HEK293T (cell line): ENCODE measurements at regions not wholly inside any gene's neighbourhood (a gene's known extent, or its start where the extent isn't known, plus 50 kb on each side); places are given as distances from the start of the nearest gene placed in this dataset.

Source experiments
- ARNT ChIP-seq: fragments of 450-650 bp; IDR thresholded peaks from 2 replicates; pipeline ENCODE4 v1.6.1; 2017; ENCODE audit warnings: mild to moderate bottlenecking
- BHLHE40 ChIP-seq: fragments of 450-650 bp; IDR thresholded peaks from 2 replicates; pipeline ENCODE4 v1.6.1; 2016; ENCODE audit warnings: mild to moderate bottlenecking, moderate library complexity, borderline replicate concordance
- ELF4 ChIP-seq: fragments of 450-650 bp; IDR thresholded peaks from 2 replicates; pipeline ENCODE4 v1.6.1; 2017; ENCODE audit warnings: antibody characterized with exemption
- FOXA1 ChIP-seq: fragments of 450-650 bp; IDR thresholded peaks from 2 replicates; pipeline ENCODE4 v1.6.1; 2016; ENCODE audit warnings: mild to moderate bottlenecking
- FOXM1 ChIP-seq: fragments of 450-650 bp; IDR thresholded peaks from 2 replicates; pipeline ENCODE4 v1.6.1; 2017; ENCODE audit warnings: mild to moderate bottlenecking, borderline replicate concordance
- HDGF ChIP-seq: fragments of 450-650 bp; IDR thresholded peaks from 2 replicates; pipeline ENCODE4 v1.6.1; 2017; ENCODE audit warnings: antibody characterized with exemption, borderline replicate concordance
- L3MBTL2 ChIP-seq: fragments of 450-650 bp; conservative IDR thresholded peaks from 2 replicates; pipeline ENCODE4 v1.6.1; 2016; ENCODE audit warnings: mild to moderate bottlenecking
- NFRKB ChIP-seq: fragments of 450-650 bp; IDR thresholded peaks from 2 replicates; pipeline ENCODE4 v1.6.1; 2016; ENCODE audit warnings: mild to moderate bottlenecking, moderate library complexity
- PKNOX1 ChIP-seq: fragments of 450-650 bp; IDR thresholded peaks from 2 replicates; pipeline ENCODE4 v1.6.1; 2016
- SP1 ChIP-seq: fragments of 450-650 bp; IDR thresholded peaks from 2 replicates; pipeline ENCODE4 v1.6.1; 2017
- SUZ12 ChIP-seq: fragments of 450-650 bp; IDR thresholded peaks from 2 replicates; pipeline ENCODE4 v1.6.1; 2016; ENCODE audit warnings: mild to moderate bottlenecking
- TARDBP ChIP-seq: fragments of 450-650 bp; IDR thresholded peaks from 2 replicates; pipeline ENCODE4 v1.6.1; 2016
- ZNF384 ChIP-seq: fragments of 450-650 bp; IDR thresholded peaks from 2 replicates; pipeline ENCODE4 v1.6.1; 2016

GRCh38 chr4:12239897-12240636, 811.4 kb upstream of the HS3ST1 start:
- TF ChIP-seq SUZ12 = no peak
- TF ChIP-seq FOXM1 = no peak
- no peak for TF ChIP-seq ARNT
- no peak for TF ChIP-seq ZNF384
- no peak for TF ChIP-seq HDGF
- TF ChIP-seq NFRKB = no peak
- no peak for TF ChIP-seq SP1
- no peak for TF ChIP-seq PKNOX1
- TF ChIP-seq FOXA1 = no peak
- TF ChIP-seq TARDBP = no peak
- no peak for TF ChIP-seq ELF4
- no peak for TF ChIP-seq BHLHE40
- no peak for TF ChIP-seq L3MBTL2
